NCI-H345 treated with DMSO at 0.1 percent for 48 hours (cell line): ENCODE measurements at regions not wholly inside any gene's neighbourhood (a gene's known extent, or its start where the extent isn't known, plus 50 kb on each side); places are given as distances from the start of the nearest gene placed in this dataset.

Experiments used
- DNase-seq: peaks from one replicate; lab custom pipeline; 2025; ENCODE audit not compliant: unreplicated experiment; lab: John Stamatoyannopoulos, UW

DNA sequence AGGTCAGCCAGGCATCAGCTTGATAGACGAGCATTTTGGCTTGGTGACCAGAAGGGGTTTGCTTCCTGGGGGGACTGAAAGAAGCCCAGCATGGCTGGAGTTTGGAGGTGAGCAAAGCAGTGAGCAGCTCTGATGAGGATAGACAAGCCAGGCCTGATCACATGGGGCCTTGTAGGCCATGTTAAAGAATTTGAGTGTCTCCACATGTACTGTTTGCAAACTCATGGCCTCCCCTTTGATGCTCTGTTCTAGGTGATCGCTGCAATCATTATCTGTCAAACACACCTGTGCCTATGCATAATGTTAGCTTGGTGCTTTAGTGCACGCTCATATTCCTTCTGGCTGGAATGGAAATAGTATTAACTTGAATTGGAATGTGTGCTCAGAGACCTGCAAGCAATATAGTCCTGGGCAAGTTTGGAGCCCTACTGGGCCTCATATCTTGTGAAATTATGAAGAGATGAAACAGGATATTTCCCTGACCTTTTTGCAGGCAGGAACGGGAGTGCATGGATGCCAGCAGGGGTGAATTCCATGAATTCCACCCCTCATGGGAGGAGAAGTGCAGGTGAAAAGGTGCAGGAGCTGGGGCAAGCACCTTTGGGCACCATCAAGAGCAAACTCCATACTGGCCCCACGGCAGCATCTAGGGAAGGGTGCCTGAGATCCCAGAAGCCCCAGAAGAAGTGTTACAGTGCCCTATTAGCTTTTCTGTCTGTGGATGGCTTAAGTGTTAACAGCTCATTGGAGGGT lies 480.5 kb downstream of the EPM2A start:
- no peak for DNase-seq

DNA sequence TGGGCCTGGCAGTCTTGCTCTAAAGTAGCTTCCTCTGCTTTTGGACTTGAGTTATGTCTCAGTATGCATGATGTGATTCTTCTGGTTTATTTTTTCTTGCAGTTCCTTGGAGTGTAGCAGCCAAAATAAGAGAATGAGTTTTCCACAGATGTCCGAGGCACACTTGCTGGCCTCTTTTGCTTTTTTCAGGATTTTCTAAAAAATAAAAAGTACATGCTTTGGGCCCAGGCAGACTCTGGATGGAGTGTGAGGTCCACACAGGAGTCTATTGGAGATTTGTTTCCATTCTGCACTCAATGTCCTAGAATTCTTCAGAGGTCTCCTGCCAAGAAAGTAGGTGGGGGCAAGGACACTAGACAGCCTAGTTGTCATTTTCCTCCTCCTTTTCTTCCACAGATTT lies 477.6 kb downstream of the EPM2A start:
- DNase-seq = no peak

DNA sequence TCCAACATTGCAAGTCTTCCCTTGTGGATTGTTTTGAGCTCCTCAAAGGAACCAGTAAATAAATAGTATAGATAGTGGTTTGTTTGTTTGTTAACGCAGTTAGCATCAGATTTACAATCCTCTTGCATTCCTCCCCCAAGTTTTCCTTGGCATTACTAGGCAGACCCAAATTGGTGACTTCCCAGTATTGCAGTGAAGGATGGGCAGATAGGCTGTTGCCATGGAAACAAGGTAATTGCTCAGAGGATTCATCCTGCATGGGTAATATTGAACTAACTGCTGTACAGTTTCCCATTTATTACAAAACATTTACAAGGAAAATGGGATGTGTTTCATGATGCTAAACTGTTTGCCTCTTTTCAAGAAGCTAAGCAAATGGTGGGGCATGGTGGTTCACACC lies 477.2 kb downstream of the EPM2A start:
- no peak for DNase-seq

DNA sequence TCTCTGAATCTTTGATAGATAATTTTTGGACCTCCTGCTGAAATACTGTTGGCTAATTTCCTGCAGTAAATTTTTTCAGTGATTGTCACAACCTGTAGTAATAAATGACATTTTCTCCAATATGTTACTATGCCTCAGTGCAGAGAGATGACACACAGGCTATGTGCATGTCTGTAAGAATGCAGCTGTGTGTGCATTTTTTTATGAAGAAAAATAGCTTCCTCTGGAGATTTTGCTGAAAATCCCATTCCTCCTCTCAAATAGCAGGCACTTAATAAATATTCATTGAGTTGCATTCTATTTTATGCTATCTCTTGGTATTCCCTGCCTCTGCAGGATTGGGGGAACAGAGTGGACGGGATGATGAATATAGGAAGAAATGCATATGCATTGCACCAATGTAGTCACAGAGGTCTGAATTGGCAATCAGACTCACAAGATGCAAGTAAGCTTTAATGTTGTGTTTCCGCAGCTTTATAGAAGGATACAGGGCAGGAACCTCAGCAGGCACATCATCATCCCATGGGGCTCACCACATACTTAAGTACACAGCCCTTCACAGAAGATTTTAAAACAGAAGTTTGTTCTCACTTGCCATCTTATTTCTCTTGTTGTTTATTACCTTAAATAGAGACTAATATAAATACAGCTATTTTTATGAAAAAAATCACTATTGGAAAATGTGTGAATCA lies 474.7 kb downstream of the EPM2A start:
- no peak for DNase-seq

DNA sequence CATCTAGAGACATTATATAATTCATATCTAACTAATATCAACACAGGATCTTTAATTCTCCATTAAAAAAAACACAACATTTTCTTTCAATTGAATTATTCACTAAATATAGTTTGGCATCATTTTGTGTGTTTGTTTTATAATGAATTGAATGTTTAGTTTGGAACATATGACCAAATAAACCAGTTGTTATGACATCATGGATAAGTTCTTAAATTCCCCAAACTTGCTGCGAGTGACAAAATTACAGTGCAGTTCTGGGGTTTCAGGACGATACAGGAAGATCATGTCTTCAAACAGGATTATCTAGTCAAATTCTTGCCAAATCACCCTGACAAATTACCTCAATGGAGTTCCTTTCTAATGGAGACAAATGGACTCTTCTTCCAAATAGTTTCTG lies 473.6 kb downstream of the EPM2A start:
- DNase-seq = no peak

DNA sequence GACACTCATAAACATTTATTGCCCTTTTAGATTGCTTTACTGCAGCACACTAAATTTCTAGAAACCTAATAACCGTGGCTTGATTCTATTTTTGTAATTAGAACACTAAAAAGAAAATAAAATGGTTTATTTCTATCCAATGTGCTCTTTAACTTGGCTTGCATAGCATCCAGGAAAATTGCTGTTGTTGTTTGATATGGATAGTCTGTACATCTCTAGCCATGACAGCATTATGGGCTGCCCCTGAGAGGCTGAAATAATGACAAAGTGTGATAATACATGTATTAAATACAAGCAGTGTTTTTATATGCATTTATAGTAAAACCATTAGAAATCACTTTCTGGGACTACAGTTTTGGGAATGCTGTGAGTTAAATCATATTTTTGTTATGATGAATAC lies 472.5 kb downstream of the EPM2A start:
- no peak for DNase-seq

DNA sequence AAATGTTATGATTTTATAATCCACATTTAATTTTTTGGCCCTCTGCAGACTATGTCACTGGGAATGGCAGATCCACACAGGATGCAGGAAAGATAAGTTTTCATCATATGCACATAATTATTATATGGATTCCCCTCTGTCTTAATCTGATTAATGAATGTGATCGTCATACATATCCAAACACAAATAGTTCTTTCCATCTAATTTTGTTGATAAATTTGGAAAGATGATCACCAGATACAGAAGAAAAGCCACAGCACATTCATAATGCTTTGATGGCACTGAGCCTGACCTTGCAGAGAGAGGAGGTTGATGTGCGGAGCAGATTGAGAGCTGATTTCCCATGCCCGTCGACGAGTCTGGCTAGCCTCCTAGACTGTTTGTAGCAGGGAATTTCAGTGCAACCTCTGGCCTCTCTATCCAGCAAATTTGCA lies 471.5 kb downstream of the EPM2A start:
- no peak for DNase-seq

DNA sequence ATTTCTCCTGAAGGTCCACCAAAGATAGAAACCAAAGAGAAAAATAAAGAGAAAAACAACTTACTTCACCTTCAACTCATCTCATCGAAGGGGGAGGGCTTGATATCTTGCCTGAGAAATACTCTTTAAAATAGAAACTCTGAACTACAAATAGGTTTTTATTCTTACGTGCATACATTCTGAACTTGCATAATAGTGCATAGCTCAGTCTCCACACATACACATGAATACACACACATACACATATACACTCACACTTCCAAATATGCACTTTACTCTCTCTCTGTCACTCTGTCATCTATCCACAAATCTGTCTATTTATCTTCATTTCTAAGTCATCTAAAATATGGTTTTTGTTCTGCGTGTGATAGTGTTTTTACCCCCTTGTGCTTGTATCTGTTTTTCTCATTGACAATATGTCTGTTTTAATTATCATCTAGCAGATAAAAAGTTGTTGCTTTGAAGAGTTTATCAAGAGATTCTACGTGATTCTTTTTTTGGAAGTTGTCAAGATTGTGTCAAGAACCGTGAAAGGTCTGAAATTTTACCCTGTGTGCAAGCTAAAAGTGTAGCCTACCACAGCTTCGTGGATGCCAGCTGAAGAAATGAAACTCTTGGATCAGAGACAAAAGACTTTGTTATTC lies 468.8 kb downstream of the EPM2A start:
- no peak for DNase-seq

DNA sequence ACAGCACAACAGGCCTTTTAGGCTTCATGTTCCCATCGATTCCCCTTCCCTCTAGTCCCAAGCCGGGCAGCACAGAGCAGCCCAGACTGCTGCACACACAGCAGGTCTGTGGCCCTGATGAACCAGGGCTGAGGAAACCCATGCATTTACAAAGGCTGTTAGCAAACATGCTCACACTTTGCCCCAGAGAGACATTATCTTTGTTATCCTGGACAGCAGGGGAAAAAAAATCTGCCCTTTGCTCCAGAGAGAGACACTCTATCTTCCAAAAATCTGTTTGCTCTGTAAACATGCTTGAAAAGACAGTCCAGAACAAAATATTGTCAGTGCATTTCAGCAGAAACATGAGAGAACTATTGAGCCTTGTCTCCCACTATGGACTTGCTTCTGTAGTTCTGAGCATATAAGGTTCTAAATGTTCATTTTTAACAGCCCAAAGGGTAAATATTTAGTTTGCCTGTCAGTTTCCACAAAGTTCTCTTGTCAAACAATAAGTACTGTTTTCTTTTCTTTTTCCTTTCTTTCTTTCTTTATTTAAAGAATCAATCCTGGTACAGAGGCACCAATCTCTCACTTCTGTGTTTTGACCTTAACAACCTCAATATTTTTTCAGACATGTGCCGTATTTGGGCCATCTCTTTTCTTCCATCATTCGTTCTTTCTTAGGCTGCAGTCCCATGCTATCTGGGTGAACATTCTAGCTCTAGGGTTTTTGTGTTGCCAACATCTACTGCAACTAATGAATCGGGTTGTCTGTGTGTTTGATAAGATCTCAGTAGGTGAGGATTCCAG lies 468.0 kb downstream of the EPM2A start:
- DNase-seq = no peak

DNA sequence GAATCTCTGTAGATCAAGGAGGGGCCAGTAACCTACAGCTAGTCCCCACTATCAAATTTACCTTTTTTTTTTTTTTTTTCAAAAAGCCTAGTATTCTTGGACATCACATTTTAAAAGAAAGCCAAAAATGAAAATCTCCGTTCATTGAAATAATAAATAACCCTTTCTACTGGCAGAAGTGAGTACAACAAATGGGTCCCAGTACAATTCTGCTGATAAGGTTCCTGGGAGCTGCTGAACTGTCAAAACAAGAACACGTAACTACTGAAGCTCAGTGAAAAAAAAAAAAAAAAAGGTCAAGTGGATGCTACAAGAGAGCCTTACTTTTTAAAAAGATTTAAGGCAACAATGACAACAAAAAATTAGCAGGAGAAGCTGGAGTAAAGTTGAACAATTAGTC lies 464.9 kb downstream of the EPM2A start:
- DNase-seq = no peak

DNA sequence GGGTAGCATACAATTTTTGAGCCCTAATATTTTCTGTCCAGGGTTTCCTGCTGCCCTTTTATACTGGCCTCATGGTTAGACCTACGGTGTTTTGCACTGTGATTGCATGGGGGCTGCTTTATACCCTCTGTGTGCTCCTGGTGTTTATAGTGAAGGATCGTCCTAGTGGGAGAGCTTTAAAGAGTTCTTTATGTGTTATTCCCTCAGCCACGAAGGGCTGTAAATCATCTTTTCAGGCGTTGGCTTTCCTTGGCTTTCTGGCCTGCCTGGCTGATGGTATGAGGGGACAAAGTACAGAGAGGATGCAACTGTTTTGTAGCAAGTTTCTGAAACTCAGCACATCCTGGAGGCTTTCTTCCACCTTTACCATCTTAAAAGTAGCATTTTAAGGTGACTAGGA lies 464.3 kb downstream of the EPM2A start:
- no peak for DNase-seq

DNA sequence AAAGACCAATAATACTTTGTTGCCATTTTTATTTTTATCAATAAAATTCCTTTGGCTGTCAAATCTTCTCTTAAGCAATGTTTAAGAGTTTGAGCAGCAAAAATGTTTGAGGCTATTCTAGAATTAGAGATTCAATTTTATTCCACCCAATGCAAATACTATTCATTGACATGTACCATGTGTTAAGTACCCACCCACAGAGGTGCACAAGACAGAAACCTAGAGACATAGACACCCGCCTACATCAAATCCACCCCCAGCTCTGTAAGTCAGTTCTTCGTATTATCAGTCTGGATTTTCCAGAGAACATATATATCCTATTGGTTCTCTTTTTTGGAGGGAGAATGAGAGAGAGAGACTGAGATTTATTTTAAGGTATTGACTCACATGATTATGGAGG lies 463.7 kb downstream of the EPM2A start:
- no peak for DNase-seq

DNA sequence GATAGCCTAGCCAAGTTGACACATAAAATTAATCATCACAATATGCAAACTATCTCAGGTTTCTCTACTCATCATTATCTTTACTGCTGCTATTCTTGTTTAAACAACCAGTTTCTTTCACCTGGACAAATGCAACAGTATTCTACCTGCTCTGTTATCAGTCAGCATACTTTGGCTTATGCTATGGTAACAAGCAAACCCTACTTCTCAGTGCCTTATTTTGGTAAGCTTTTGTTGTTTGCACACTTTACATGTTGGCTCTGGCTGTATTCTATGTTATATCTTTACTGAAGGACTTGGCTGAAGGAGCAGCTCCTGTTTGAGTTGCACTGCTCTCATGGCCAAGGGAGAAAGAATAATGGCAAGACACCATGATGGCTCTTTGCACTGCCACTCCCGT lies 463.1 kb downstream of the EPM2A start:
- DNase-seq = no peak

DNA sequence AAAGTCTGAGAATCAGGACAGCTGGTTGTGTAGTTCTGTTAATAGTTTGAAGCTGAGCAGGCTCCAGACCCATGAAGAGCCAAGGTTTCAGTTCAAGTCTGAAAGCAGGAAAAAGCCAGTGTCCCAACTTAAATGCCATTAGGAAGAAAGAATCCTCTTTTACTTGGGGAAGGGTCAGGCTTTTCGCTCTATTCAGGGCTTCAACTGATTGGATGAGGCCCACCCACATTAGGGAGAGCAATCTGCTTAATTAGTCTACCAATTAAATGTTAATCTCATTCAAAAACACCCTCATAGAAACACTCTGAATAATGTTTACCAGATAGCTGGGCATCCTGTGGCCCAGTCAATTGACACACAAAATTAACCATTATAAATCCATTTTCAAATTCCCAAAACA lies 462.2 kb downstream of the EPM2A start:
- no peak for DNase-seq

DNA sequence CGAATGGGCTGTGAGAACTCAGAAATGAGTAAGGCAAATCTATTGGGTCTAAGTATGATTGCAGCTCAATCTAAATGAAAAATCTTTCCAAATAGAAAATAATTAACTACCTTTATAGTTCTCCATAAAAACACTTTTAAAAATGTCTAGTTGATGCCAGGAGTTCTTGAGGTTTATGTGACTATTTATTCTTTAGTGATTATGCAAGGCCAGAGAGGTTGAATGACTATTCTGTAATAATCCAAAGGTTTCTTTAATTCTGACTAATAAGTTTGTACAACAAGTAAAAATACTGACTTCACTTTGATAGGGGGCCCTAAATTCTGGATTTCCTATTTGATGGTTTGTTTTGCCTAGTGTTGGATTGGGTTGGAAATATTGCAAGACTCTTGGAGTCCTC lies 461.2 kb downstream of the EPM2A start:
- no peak for DNase-seq

DNA sequence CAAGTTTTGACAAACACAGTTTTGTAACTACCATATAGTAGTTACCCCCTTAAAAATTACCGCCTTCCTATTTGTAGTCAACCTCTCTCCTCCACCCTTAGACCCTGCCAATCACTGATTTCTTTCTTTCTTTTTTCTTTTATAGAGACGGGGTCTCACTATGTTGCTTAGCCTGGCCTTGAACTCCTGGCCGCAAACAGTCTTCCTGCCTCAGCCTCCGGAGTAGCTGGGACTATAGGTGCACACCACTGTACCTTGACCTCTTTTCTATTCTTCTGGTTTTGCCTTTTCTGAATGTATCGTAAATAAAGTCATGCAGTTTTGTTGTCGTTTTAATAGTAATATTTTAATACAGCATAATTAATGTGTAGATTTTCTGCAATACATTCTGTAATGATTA lies 460.3 kb downstream of the EPM2A start:
- no peak for DNase-seq

DNA sequence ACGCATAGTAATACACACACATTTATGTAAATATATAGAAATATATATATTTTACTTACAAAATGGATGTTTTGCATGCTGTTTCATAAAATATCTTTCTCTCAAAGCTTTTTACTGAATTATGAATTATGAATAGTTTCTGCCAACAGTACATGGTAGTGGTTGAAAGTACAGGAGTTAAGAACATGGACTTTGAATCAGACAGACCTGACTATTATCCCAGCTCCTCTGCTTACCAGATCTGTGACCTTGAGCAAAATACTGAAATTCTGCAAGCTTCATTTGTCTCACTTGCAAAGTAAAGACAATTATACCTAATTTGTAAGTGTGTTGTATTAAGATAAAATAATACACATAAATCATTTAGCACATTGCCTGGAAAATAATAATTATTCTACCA lies 459.5 kb downstream of the EPM2A start:
- no peak for DNase-seq

DNA sequence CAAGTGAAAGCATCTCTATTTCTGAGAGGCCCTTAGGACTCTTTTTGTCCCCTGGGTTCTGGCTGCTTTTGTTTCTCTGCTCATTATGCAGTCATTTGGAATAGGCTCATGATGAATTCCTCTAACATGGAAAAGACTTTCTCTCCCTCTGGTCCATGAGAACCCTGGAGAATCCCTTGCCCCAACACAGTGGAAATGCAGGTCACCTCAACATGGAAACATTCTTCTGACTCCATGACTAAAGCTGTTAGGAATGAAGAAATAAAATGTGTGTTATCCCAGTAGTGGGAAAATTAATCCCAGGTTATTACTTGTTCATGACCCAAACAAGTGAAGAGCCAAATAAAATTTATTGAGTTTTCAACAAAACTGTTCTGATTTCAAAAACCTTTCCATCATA lies 458.6 kb downstream of the EPM2A start:
- no peak for DNase-seq

DNA sequence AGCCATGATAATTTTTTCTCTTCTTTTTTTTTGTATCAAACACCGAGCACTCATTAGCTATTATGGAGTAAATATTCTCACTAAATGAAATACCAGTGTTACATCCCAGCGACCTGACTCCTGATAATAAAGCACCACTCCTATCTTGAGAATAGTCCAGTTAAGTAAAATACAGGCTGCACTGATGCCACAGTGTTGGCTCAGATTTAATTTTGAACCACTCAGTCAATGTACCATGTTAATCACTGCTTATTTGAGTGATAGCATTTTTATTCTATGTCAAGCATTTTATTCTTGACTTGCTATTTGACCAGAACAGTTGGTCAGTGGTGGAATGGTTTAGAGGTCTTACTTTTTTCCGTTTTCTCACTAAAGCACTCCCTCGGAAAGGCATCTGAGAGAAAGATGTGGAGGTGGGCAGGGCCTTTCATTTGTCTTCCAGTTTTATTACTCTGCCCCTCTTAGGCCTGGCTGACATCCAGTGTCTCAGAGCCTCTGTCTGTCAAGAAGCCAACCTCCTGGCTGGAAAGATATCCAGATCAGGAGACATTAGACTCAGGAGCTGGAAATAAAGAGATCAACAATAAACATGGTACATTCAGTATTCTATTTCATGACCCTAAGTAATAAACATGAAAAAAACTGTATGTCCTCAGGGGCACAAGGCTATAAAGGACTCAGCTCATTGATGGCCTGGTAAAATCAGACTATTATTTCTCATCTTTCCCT lies 457.8 kb downstream of the EPM2A start:
- DNase-seq = no peak

DNA sequence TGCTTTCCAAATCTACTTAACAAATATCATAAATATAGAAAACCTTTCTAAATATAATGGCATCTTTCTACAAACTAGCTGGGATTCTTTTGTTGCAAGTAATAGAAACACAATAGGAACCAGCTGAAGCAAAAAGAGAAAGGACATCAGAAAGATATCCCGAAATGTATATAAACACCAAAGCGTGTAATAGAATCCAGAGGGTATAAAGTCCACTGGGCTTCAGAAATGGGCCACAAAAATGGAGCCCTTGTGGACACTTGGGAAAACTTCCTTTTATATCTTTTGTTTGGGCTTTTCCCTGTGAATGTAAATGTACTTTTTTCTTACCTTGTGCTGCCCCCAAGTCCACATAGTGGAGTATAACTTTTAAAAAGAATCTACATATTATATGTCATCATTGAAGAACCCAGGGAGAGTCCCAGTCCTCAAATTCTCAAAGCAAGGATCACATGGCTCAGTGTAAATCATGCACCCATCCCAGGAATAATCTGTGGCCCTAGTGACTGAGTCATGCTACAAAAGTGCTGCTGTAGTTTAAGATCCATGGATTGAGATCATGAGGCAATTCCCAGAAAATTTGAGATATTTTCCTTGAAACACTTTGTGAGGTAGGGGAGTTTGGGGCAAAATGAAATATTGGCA lies 457.0 kb downstream of the EPM2A start:
- no peak for DNase-seq
